OCI-LY1 (cell line): ENCODE measurements at regions not wholly inside any gene's neighbourhood (a gene's known extent, or its start where the extent isn't known, plus 50 kb on each side); places are given as distances from the start of the nearest gene placed in this dataset.

Experiments used
- EZH2 ChIP-seq: fragments of 200-600 bp; sonication (generic), shearing (Covaris generic); IDR thresholded peaks from 2 replicates; pipeline ENCODE4 v1.8.0; 2017; ENCODE audit warnings: borderline replicate concordance, mixed run types, mild to moderate bottlenecking, antibody characterized with exemption, low read length, moderate library complexity, mixed read lengths
- TF ChIP-seq, protein P1 (sequence below): fragments of 200-600 bp; sonication (generic), shearing (Covaris generic); IDR thresholded peaks from 2 replicates; pipeline ENCODE4 v1.5.1; 2017; ENCODE audit warnings: mild to moderate bottlenecking, antibody characterized with exemption, low read length, moderate library complexity, mixed read lengths

DNA sequence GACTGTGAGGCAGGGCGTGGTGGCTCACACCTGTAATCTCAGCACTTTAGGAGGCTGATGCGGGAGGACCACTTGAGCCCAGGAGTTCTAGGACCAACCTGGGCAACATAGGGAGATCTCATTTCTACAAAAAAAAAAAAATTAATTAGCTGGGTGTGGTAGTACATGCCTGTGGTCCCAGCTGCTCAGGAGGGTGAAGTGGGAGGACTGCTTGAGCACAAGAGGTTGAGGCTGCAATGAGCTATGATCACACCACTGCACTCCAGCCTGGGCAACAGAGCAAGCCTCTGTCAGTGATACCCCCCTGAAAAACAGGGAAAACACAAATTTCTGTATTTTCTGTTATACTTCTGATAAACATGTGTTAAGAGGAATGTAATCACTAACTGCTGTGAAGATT lies 57.8 kb upstream of the ARHGAP32 start:
- TF ChIP-seq, protein P1, sequence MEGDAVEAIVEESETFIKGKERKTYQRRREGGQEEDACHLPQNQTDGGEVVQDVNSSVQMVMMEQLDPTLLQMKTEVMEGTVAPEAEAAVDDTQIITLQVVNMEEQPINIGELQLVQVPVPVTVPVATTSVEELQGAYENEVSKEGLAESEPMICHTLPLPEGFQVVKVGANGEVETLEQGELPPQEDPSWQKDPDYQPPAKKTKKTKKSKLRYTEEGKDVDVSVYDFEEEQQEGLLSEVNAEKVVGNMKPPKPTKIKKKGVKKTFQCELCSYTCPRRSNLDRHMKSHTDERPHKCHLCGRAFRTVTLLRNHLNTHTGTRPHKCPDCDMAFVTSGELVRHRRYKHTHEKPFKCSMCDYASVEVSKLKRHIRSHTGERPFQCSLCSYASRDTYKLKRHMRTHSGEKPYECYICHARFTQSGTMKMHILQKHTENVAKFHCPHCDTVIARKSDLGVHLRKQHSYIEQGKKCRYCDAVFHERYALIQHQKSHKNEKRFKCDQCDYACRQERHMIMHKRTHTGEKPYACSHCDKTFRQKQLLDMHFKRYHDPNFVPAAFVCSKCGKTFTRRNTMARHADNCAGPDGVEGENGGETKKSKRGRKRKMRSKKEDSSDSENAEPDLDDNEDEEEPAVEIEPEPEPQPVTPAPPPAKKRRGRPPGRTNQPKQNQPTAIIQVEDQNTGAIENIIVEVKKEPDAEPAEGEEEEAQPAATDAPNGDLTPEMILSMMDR, result no peak
- no peak for TF ChIP-seq EZH2
